T1000 (cell line): ENCODE measurements at regions not wholly inside any gene's neighbourhood (a gene's known extent, or its start where the extent isn't known, plus 50 kb on each side); places are given as distances from the start of the nearest gene placed in this dataset.

Experiments
- DNase-seq: peaks from one replicate; lab custom pipeline; 2025; ENCODE audit warnings: mixed read lengths; lab: John Stamatoyannopoulos, UW

DNA sequence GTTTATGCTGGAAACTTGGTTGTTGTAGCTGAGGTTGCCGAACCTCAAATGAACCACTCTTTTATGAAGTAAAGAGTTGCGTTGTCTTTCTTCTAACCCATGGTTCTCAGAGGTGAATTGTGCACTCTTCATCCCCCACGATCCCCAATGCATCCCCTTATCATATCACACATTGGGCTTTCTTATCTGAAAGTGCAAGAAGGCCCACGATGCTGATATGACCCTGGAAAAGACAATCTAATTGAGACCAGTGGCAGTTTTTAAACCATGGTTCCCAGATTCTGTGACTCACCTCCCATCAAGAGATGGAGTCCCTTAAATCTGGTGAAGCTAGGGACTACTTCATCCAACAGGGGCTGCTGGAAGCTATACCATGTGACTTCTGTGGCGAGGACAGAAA lies 156.3 kb upstream of the IRX3 start:
- no peak for DNase-seq

DNA sequence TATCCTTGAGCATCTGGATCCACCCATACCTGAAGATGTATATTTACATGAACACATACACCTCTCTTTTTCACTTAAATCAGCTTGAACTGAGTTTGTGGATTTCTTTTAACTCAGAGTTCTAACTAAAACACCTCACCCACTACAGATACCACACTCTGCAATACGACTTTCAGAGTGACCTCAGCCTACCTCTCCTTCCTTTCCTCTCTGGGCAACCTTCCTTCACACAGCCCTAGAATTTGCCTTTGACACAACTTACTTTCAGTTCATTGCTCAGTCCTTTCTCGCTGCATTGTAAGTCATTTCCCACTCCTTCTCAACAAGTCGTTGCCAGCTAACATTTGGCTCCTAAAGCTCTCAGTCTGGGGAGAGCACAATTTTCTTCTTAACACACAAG lies 151.9 kb upstream of the IRX3 start:
- no peak for DNase-seq

GRCh38 chr16:54437921-54438320 lies 151.3 kb upstream of the IRX3 start:
- no peak for DNase-seq

DNA sequence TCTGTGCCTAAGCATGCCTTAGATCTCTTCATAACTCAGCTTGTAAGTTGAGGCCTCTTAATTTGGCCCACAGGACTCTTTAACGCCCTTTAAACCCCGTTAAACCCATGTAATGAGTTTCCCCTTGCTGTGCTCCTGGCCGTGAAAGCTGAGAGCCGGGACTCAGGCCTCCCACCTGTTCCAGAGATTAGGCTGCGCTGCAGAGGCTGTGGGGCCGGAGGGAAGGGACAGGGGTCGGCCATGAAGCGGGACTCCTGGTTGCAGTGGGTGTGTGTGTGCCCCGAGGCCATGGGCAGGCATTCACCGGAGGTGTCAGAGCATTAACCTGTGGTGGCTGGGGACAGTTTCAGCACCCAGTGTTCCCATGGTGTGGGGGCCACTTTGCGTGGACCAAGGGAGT lies 150.8 kb upstream of the IRX3 start:
- no peak for DNase-seq

DNA sequence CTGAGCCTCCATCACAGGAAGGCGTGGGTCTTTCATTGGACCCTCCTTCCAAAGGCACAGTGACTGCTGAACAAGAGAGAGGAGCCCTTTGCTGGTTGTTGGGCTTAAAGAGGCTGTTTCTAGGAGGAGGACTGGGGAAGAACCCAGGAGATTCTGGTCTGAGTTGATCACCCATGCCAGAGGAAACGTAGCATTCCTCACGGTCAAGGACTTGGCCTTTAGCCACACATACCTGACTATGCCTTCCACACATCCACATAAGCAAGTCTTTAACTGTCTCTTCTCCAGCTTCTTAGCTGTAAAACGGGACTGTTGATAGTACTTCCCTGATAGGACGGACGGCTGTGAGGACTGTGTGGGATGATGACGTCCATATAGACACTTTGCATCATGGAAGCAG lies 149.8 kb upstream of the IRX3 start:
- DNase-seq = no peak

- DNase-seq = no peak
Observed at GRCh38 chr16:54434859-54435258, 148.3 kb upstream of the IRX3 start.

DNA sequence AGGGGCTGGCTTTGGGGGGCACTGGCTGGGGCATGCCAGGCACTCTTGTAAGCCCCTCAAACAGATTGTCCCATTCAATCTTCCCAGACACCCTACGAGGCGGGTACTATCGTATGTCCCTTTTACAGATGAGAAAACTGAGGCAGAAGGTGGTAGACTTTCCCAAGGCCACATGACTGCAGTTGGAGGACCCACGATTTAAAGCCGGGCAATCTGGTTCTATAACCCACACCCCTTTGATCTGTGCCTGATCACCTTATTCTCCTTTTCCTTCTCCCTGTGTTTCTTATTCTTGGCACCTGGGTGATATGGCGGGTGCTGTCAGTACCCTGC lies 146.3 kb upstream of the IRX3 start:
- no peak for DNase-seq

GRCh38 chr16:54431997-54432896 lies 145.7 kb upstream of the IRX3 start:
- no peak for DNase-seq

DNA sequence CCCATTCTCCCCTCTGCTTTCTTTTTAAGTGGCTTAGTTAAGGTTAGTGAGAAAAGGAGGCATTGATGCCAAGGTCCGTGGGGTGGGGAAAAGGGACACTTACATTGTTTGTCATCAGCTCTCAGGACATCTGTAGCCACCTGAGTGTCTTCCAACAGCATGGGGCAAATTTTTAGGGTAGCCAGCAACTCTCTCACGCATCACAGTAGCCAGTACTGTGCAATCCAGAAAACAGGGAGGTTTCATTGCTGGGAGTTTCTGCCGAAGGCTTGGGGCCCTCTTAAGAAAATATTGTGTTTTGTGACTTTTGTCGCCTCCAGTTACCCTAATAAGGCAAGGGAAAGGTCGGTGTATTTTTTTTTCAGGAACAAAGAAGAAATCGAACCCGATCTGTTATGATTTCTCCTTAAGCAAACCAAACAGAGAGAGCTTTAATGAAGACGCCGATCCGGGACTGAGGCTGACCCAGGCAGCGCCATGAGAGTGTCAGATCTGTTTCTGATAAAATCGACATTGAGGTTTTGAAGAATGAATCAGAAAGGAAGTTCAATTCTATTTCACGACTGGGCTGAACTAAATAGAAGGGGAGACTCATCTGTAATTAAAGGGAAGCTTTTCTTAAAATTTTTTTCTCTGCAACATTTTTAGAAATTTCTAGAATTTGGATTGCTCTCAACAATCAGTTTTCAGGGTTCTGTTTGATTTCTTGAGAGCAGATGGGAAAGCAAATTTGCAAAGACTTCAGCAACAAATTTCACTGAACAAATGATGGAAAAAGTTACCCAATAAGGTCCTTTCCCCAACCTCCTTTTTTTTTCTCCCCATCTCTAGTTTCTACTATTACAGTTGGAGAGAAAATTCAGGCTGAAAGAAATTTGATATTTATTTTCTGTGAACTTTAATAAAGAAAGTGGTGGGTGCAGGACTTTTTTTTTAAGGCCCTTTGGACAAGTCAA lies 144.7 kb upstream of the IRX3 start:
- no peak for DNase-seq

GRCh38 chr16:54430491-54431030 lies 144.0 kb upstream of the IRX3 start:
- DNase-seq = no peak

DNA sequence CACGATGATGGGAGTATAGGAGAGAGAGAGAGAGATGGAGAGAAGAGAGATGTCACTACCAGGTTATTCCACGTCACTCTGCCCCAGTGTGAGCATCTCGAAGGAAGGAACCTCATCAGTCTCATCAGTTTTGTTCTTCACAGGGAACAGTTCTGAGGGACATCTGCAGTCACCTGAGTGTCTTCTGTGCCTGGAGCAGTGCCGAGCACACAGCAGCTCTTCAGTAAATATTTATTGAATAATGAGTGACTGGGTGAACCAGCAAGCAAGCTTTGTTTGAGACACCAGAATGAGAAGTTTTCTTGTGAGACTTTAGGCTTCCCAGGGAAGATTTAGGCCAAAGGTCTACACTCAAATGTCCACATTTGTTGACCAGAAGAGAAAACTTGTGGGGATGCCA lies 142.4 kb upstream of the IRX3 start:
- DNase-seq = no peak

DNA sequence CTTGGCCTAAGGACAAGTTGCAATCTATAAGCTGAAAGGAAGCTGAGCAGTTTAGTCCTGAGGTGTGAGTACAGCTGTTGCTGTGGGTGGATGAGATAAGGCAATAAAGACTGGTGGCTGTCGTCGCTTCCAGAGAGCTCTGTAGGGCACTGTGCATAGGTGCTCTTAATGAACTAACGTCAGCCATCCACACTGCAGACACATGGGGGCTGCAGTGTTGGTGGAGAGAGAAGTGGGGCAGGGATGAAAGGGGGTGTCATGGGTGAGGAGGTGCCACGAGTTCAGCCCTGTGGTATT lies 139.9 kb upstream of the IRX3 start:
- no peak for DNase-seq

- DNase-seq = no peak
Observed at GRCh38 chr16:54425681-54426552, 139.3 kb upstream of the IRX3 start.

GRCh38 chr16:54425068-54425467 lies 138.5 kb upstream of the IRX3 start:
- no peak for DNase-seq

GRCh38 chr16:54424043-54424451 lies 137.5 kb upstream of the IRX3 start:
- DNase-seq = no peak

- DNase-seq = no peak
Observed at GRCh38 chr16:54422569-54422978, 136.0 kb upstream of the IRX3 start.

- no peak for DNase-seq
Observed at GRCh38 chr16:54422159-54422558, 135.6 kb upstream of the IRX3 start.

GRCh38 chr16:54421220-54421619 lies 134.6 kb upstream of the IRX3 start:
- DNase-seq = no peak

GRCh38 chr16:54418903-54419302 lies 132.3 kb upstream of the IRX3 start:
- no peak for DNase-seq

DNA sequence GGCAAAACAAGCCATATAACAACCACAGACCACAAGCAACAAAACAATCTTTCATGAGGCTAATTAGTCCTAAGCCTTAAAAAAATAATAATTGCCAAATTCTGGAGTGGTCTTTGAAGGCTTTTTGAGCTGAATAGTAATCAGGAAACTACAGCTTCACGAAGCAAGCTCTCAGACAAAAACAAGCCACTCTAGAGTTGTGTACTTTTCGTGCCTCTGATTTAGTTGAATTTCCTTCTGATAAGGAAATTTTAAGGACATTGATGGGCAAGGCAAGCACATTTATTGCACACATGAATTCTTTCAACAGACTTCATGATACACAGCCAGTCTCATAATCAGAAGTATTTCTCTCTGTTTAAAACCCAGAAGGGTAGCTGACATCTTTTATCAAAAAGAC lies 130.8 kb upstream of the IRX3 start:
- DNase-seq = no peak

- DNase-seq = no peak
Observed at GRCh38 chr16:54414671-54415070, 128.1 kb upstream of the IRX3 start.
